ENCODE measurements at regions not wholly inside any gene's neighbourhood (a gene's known extent, or its start where the extent isn't known, plus 50 kb on each side); places are given as distances from the start of the nearest gene placed in this dataset.

DNA sequence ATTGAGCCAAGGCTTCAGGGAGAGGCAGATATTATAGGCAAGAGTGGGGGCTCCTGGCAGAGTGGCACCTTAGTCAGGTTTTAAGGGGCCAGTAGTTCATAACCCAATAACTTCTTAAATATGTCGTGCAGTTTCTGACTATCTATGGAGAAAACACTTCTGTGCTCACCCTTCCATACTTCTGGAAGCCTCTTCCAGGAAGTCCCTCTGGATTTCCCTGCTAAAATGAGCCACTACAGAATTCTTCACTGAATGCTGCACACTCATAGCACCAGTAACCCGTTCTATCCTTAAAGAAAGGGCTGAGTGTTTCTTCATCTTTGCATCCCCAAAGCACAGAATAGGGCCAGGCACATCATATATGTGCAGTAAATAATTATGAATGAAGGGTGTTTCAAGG, 198.5 kb upstream of the SLC24A3 start:
- no peak for TF ChIP-seq POLR2A (IDR thresholded peaks at IDR 0.05)
- TF ChIP-seq, protein P1, sequence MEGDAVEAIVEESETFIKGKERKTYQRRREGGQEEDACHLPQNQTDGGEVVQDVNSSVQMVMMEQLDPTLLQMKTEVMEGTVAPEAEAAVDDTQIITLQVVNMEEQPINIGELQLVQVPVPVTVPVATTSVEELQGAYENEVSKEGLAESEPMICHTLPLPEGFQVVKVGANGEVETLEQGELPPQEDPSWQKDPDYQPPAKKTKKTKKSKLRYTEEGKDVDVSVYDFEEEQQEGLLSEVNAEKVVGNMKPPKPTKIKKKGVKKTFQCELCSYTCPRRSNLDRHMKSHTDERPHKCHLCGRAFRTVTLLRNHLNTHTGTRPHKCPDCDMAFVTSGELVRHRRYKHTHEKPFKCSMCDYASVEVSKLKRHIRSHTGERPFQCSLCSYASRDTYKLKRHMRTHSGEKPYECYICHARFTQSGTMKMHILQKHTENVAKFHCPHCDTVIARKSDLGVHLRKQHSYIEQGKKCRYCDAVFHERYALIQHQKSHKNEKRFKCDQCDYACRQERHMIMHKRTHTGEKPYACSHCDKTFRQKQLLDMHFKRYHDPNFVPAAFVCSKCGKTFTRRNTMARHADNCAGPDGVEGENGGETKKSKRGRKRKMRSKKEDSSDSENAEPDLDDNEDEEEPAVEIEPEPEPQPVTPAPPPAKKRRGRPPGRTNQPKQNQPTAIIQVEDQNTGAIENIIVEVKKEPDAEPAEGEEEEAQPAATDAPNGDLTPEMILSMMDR (IDR thresholded peaks at IDR 0.05): no peak
- intact Hi-C loops (cut with DNase I): no loop called here
- Histone ChIP-seq H3K36me3 (no peaks in the 10 kb centered on the region), H3K27me3 (no peaks in the 10 kb centered on the region), H3K4me3 (no peak overlapping the region), H3K4me1 (peaks cover 0 to 13% (median 0%) of the 10 kb centered on the region in 3 donors), H3K27ac (no peak overlapping the region), H3K9me3 (no peaks in the 10 kb centered on the region)
- 52 to 55% methylated on average over 2 of the region's 2 CpGs for WGBS, 2 donors
- DNase-seq: no peak

DNA sequence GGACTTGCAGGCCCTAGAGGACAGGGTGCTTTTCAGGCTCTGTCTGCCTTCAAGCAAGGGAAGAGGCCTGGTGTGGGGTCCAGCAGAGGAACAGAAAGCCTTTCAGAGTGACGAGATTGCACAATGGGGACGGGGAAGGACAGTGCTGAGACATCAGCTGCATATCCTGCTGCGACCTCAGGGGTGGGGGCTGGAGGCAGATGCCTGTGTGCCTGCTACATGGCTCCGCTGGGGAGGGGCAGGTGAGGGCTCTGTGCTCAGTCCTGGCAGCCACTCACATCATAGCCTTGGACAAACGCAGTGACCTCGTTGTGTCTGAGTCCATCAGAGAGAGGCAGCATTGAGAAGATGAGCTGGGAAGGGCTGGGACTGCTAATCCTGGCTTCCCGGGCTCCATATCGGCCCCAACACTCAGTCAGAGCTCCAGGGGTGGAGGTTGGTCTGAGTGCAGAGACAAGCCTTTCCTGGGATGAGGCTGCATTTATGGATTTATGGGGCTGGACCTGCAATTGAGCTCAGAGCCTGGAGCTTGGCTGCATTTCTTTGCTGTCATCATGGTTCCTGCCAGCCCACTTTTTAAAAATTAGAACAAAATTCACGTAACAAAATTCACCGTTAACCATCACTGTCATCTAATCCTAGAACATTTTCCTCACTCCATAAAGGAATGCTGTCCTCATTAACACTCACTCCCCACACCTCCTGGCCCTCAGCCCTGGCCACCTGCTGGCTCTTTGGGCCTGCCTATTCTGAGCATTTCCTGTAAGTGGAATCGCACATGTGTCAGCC, 196.9 kb upstream of the SLC24A3 start:
- DNase-seq: no peak
- H3K9me3 ChIP-seq: no peaks in the 10 kb centered on the region
- no peak overlapping the region for H3K4me3 ChIP-seq
- 67 to 70% methylated on average over 5 to 6 of the region's 11 CpGs for WGBS, 2 donors
- peaks cover 0 to 13% (median 0%) of the 10 kb centered on the region in 3 donors for H3K4me1 ChIP-seq
- intact Hi-C loops (cut with DNase I): no loop called here
- no peaks in the 10 kb centered on the region for H3K36me3 ChIP-seq
- no peak overlapping the region for H3K27ac ChIP-seq
- H3K27me3 ChIP-seq: no peaks in the 10 kb centered on the region
- TF ChIP-seq POLR2A (IDR thresholded peaks at IDR 0.05): no peak
- TF ChIP-seq, protein P1 (IDR thresholded peaks at IDR 0.05): no peak

DNA sequence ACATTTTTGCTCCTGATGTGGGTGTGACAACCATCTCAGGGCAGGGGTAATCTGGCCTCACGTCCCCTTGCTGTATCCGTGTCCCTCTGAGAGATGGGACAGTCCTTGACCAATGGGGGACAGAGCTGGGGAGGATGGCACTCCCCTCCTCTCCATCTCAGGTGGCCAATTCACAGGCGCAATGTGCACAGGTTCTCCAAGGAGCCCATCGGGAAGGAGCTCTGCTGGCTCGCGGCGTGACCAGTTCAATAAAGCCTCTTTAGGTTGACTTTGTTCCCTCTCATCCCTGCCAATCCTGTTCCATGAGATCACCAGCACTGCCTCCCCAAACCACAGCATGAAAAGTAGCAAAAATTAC, 196.3 kb upstream of the SLC24A3 start:
- peaks cover 0 to 13% (median 0%) of the 10 kb centered on the region in 3 donors for H3K4me1 ChIP-seq
- DNase-seq: no peak
- 87 to 97% methylated on average over 4 to 6 of the region's 7 CpGs for WGBS, 2 donors
- no peaks in the 10 kb centered on the region for H3K36me3 ChIP-seq
- no peak overlapping the region for H3K4me3 ChIP-seq
- TF ChIP-seq, protein P1 (IDR thresholded peaks at IDR 0.05): no peak
- TF ChIP-seq POLR2A (IDR thresholded peaks at IDR 0.05): no peak
- H3K9me3 ChIP-seq: no peaks in the 10 kb centered on the region
- H3K27me3 ChIP-seq: no peaks in the 10 kb centered on the region
- no peak overlapping the region for H3K27ac ChIP-seq
- intact Hi-C loops (cut with DNase I): no loop called here

DNA sequence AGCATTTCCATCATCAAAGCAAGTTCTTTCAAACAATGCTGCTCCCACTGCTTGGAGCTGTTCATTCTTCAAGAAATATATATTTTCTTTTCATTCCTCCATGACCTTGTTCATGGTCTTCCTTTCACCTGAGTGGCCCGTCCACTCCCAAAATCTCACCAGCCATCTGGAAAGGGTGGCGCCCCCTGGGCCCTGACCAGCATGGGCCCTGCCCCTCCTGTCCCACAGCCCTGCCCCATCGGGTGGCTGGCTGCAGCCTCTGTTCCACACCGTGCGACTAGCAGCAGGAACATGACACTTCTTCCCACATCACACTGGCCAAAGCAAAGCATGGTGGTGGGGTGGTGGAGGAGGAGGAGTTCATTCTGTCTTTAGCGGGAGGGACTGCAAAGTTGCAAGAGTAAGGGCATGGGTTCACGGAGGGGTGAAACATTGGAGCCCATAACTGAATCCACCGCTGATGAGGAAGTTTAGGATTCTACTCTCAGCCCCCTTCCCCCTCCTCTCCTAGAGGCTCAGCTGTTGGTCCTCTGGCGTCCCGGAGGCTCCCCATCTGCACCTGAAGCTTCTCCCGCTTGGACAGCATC, 195.2 kb upstream of the SLC24A3 start:
- H3K27ac ChIP-seq: no peak overlapping the region
- H3K4me1 ChIP-seq: peaks cover 0 to 11% (median 0%) of the 10 kb centered on the region in 3 donors
- intact Hi-C loops (cut with DNase I): no loop called here
- no peaks in the 10 kb centered on the region for H3K36me3 ChIP-seq
- H3K4me3 ChIP-seq: no peak overlapping the region
- DNase-seq: no peak
- H3K9me3 ChIP-seq: no peaks in the 10 kb centered on the region
- H3K27me3 ChIP-seq: no peaks in the 10 kb centered on the region
- TF ChIP-seq POLR2A (IDR thresholded peaks at IDR 0.05): no peak
- TF ChIP-seq, protein P1 (IDR thresholded peaks at IDR 0.05): no peak
- 78 to 83% methylated on average over 7 of the region's 11 CpGs for WGBS, 2 donors

DNA sequence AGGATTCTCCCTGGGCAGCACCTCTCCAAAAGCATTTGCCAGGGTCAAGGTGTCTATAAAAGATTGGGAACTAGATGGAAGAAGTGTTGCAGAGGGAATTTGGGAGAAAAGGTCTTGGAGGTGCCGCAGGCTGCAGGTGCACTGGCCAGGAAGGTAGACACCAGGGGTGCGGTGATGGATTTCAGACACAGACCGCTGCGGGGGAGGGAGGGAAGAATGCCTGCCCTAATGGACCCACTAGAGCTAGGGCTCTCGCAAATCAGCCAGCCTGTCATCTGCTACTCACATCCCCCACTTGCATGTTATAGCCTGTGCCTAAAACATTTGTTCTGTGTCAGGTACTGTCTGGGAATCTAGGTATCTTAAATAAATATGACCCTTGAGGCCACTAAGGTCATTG, 193.6 kb upstream of the SLC24A3 start:
- WGBS, 2 donors: 79 to 86% methylated on average over 5 of the region's 5 CpGs
- Histone ChIP-seq H3K4me1 (no peaks in the 10 kb centered on the region), H3K27ac (no peak overlapping the region), H3K27me3 (no peaks in the 10 kb centered on the region), H3K4me3 (no peak overlapping the region), H3K9me3 (no peaks in the 10 kb centered on the region), H3K36me3 (no peaks in the 10 kb centered on the region)
- no peak for DNase-seq
- intact Hi-C loops (cut with DNase I): no loop called here
- TF ChIP-seq POLR2A (IDR thresholded peaks at IDR 0.05): no peak
- TF ChIP-seq, protein P1 (IDR thresholded peaks at IDR 0.05): no peak
